ENCODE measurements at regions not wholly inside any gene's neighbourhood (a gene's known extent, or its start where the extent isn't known, plus 50 kb on each side); places are given as distances from the start of the nearest gene placed in this dataset.

DNA sequence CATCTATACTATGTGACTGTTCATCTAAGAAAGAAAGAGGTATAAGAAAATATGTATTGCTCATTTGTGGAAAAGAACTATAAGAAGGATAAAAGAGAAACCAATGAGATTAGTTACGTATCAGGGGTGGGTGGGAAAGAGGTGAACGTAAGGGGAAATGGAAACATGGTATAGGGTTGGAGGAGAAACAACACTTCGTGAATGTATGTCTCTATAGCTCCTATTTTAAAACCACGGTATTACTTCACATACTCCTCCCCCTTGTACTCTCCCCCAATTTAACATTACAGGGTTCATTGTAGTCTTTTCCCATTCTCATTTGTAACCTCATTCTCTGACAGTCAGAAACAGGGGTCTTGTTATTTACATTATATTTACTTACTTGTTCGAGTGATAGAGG, 120.4 kb downstream of the FOXG1 start:
- no peak for TF ChIP-seq POLR2A (IDR thresholded peaks at IDR 0.05)
- TF ChIP-seq, protein P1, sequence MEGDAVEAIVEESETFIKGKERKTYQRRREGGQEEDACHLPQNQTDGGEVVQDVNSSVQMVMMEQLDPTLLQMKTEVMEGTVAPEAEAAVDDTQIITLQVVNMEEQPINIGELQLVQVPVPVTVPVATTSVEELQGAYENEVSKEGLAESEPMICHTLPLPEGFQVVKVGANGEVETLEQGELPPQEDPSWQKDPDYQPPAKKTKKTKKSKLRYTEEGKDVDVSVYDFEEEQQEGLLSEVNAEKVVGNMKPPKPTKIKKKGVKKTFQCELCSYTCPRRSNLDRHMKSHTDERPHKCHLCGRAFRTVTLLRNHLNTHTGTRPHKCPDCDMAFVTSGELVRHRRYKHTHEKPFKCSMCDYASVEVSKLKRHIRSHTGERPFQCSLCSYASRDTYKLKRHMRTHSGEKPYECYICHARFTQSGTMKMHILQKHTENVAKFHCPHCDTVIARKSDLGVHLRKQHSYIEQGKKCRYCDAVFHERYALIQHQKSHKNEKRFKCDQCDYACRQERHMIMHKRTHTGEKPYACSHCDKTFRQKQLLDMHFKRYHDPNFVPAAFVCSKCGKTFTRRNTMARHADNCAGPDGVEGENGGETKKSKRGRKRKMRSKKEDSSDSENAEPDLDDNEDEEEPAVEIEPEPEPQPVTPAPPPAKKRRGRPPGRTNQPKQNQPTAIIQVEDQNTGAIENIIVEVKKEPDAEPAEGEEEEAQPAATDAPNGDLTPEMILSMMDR (IDR thresholded peaks at IDR 0.05), result no peak
